GM23338 (cell line): ENCODE measurements at regions not wholly inside any gene's neighbourhood (a gene's known extent, or its start where the extent isn't known, plus 50 kb on each side); places are given as distances from the start of the nearest gene placed in this dataset.

ENCODE experiments used
- ATAC-seq: fragments of 200-7000 bp; cut with Tn5 transposase; 3 replicates; pipeline ENCODE4 v1.9.1; 2020
- DNase-seq: peaks from one replicate; pipeline ENCODE4 v3.0.0-alpha.2; 2015; ENCODE audit warnings: low spot score
- H2AFZ ChIP-seq: fragments of 200-600 bp; sonication (generic); 2 replicates; pipeline ENCODE4 v1.8.0; 2016; ENCODE audit warnings: antibody characterized with exemption, mild to moderate bottlenecking, moderate library complexity
- H3F3A ChIP-seq: fragments of 200-600 bp; sonication (generic); replicated peaks from 2 replicates; pipeline ENCODE4 v1.8.0; 2017; ENCODE audit warnings: antibody characterized with exemption, mixed run types, low read depth
- H3K27ac ChIP-seq: fragments of 200-600 bp; sonication (generic); 2 replicates; pipeline ENCODE4 v1.6.1; 2016; ENCODE audit warnings: low read depth
- H3K27me3 ChIP-seq: fragments of 200-600 bp; sonication (generic); 2 replicates; pipeline ENCODE4 v1.8.0; 2016; ENCODE audit warnings: mild to moderate bottlenecking, mixed run types, moderate library complexity; ENCODE audit not compliant: insufficient read depth
- H3K36me3 ChIP-seq: fragments of 200-600 bp; sonication (generic); 2 replicates; pipeline ENCODE4 v1.8.0; 2016; ENCODE audit warnings: mild to moderate bottlenecking; ENCODE audit not compliant: insufficient read depth
- H3K4me1 ChIP-seq: fragments of 200-600 bp; sonication (generic); 2 replicates; pipeline ENCODE4 v1.8.0; 2016; ENCODE audit warnings: mild to moderate bottlenecking, moderate library complexity; ENCODE audit not compliant: insufficient read depth
- H3K4me2 ChIP-seq: fragments of 200-600 bp; sonication (generic); 2 replicates; pipeline ENCODE4 v1.7.1; 2017; ENCODE audit warnings: mixed run types
- H3K4me3 ChIP-seq: fragments of 200-600 bp; sonication (generic); 2 replicates; pipeline ENCODE4 v1.6.1; 2016; ENCODE audit warnings: mixed run types
- H3K79me2 ChIP-seq: fragments of 200-600 bp; sonication (generic); replicated peaks from 2 replicates; pipeline ENCODE4 v1.8.0; 2017; ENCODE audit warnings: mild to moderate bottlenecking; ENCODE audit not compliant: insufficient read depth
- H3K9me2 ChIP-seq: fragments of 200-600 bp; sonication (generic); 2 replicates; pipeline ENCODE4 v1.8.0; 2017; ENCODE audit not compliant: insufficient read depth
- H4K20me1 ChIP-seq: fragments of 200-600 bp; sonication (generic); replicated peaks from 2 replicates; pipeline ENCODE4 v1.8.0; 2017; ENCODE audit warnings: mild to moderate bottlenecking; ENCODE audit not compliant: insufficient read depth
- H3K27ac Mint-ChIP-seq: 2 replicates; pipeline ENCODE4 v1.8.0; 2020; ENCODE audit warnings: inconsistent platforms, mild to moderate bottlenecking, moderate library complexity, mixed read lengths
- H3K27me3 Mint-ChIP-seq: 3 replicates; pipeline ENCODE4 v1.8.0; 2022; ENCODE audit warnings: low read depth, mild to moderate bottlenecking, moderate library complexity, mixed read lengths, inconsistent platforms; ENCODE audit not compliant: insufficient read depth, poor library complexity
- H3K36me3 Mint-ChIP-seq: 3 replicates; pipeline ENCODE4 v1.8.0; 2021; ENCODE audit warnings: low read depth, mild to moderate bottlenecking, inconsistent platforms, moderate library complexity, mixed read lengths
- H3K4me1 Mint-ChIP-seq: 3 replicates; pipeline ENCODE4 v1.8.0; 2020; ENCODE audit warnings: mild to moderate bottlenecking, inconsistent platforms, mixed read lengths
- H3K4me3 Mint-ChIP-seq: 3 replicates; pipeline ENCODE4 v1.8.0; 2021; ENCODE audit warnings: moderate library complexity, mild to moderate bottlenecking, inconsistent platforms, mixed read lengths
- H3K9me3 Mint-ChIP-seq: 3 replicates; pipeline ENCODE4 v1.8.0; 2020; ENCODE audit warnings: moderate library complexity, mild to moderate bottlenecking, inconsistent platforms, mixed read lengths
- CREB1 ChIP-seq: fragments of 250-450 bp; sonication (Bioruptor Pico); IDR thresholded peaks from 2 replicates; pipeline ENCODE4 v1.5.0; 2020; ENCODE audit warnings: low read depth, mild to moderate bottlenecking, moderate library complexity
- CTCF ChIP-seq, 2 experiments: fragments of 200-600 bp in 1 of 2; sonication (generic) in 1 of 2; conservative IDR thresholded peaks; 2 replicates each; pipeline versions ENCODE4 v1.5.1 to v1.6.1; 2016 to 2017; ENCODE audit warnings: antibody characterized with exemption in 2 of 2, low read depth in 2 of 2, mild to moderate bottlenecking in 2 of 2, moderate library complexity in 1 of 2
- EZH2 ChIP-seq: fragments of 200-600 bp; sonication (generic); IDR thresholded peaks from one replicate; pipeline ENCODE4 v1.8.0; 2017; ENCODE audit warnings: antibody characterized with exemption, mild to moderate bottlenecking, low read depth; ENCODE audit not compliant: unreplicated experiment
- EZH2phosphoT487 ChIP-seq: fragments of 200-600 bp; sonication (generic); IDR thresholded peaks from one replicate; pipeline ENCODE4 v1.8.1; 2018; ENCODE audit warnings: antibody characterized with exemption; ENCODE audit not compliant: unreplicated experiment
- JUNB ChIP-seq: IDR thresholded peaks from one replicate; pipeline ENCODE4 v1.6.1; 2016; ENCODE audit warnings: antibody characterized with exemption; ENCODE audit not compliant: unreplicated experiment
- POLR2AphosphoS5 ChIP-seq: IDR thresholded peaks from 2 replicates; pipeline ENCODE4 v1.6.1; 2016; ENCODE audit warnings: antibody characterized with exemption, low read depth
- STAT1 ChIP-seq: IDR thresholded peaks from one replicate; pipeline ENCODE4 v1.6.1; 2016; ENCODE audit warnings: antibody characterized with exemption; ENCODE audit not compliant: unreplicated experiment
- ZNF114 ChIP-seq: fragments of 250-450 bp; sonication (Bioruptor Pico); IDR thresholded peaks from 2 replicates; pipeline ENCODE4 v1.5.0; 2020; ENCODE audit warnings: mild to moderate bottlenecking, moderate library complexity
- ZNF331 ChIP-seq: fragments of 250-450 bp; sonication (Bioruptor Pico); IDR thresholded peaks from 2 replicates; pipeline ENCODE4 v1.5.0; 2020; ENCODE audit warnings: low read depth, mild to moderate bottlenecking, moderate library complexity
- TF ChIP-seq, protein P1 (sequence below): fragments of 250-450 bp; sonication (Bioruptor Pico); IDR thresholded peaks from 2 replicates; pipeline ENCODE4 v1.5.0; 2020; ENCODE audit warnings: mild to moderate bottlenecking, moderate library complexity

DNA sequence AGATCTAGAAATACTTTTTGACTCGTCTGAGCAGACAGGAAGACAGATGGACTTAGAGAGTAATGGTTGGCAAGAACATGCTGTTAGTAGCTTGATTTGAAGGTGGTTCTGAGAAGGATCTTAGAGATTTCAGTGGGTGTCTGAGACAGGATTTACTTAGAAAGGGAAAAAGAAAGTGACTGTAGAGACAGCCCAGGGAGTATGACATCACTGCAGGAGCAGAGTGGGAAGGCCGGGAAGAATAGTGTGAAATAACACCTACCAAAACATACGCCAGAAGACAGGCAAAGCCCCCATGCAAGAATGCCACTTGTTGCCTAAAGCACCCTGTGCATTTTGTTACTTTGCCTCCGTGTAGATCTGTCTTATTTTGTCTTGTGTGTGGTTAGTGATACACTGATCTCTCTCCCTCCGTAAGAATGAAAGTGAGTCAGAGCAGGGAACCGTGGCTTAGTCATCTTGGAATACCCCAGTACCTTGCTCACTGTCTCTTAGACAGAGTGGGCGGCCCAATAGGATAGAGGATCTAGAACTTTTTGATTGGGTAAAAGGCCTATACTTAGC lies 161.3 kb upstream of the IFNG-AS1 start (continued):
- TF ChIP-seq, protein P1, sequence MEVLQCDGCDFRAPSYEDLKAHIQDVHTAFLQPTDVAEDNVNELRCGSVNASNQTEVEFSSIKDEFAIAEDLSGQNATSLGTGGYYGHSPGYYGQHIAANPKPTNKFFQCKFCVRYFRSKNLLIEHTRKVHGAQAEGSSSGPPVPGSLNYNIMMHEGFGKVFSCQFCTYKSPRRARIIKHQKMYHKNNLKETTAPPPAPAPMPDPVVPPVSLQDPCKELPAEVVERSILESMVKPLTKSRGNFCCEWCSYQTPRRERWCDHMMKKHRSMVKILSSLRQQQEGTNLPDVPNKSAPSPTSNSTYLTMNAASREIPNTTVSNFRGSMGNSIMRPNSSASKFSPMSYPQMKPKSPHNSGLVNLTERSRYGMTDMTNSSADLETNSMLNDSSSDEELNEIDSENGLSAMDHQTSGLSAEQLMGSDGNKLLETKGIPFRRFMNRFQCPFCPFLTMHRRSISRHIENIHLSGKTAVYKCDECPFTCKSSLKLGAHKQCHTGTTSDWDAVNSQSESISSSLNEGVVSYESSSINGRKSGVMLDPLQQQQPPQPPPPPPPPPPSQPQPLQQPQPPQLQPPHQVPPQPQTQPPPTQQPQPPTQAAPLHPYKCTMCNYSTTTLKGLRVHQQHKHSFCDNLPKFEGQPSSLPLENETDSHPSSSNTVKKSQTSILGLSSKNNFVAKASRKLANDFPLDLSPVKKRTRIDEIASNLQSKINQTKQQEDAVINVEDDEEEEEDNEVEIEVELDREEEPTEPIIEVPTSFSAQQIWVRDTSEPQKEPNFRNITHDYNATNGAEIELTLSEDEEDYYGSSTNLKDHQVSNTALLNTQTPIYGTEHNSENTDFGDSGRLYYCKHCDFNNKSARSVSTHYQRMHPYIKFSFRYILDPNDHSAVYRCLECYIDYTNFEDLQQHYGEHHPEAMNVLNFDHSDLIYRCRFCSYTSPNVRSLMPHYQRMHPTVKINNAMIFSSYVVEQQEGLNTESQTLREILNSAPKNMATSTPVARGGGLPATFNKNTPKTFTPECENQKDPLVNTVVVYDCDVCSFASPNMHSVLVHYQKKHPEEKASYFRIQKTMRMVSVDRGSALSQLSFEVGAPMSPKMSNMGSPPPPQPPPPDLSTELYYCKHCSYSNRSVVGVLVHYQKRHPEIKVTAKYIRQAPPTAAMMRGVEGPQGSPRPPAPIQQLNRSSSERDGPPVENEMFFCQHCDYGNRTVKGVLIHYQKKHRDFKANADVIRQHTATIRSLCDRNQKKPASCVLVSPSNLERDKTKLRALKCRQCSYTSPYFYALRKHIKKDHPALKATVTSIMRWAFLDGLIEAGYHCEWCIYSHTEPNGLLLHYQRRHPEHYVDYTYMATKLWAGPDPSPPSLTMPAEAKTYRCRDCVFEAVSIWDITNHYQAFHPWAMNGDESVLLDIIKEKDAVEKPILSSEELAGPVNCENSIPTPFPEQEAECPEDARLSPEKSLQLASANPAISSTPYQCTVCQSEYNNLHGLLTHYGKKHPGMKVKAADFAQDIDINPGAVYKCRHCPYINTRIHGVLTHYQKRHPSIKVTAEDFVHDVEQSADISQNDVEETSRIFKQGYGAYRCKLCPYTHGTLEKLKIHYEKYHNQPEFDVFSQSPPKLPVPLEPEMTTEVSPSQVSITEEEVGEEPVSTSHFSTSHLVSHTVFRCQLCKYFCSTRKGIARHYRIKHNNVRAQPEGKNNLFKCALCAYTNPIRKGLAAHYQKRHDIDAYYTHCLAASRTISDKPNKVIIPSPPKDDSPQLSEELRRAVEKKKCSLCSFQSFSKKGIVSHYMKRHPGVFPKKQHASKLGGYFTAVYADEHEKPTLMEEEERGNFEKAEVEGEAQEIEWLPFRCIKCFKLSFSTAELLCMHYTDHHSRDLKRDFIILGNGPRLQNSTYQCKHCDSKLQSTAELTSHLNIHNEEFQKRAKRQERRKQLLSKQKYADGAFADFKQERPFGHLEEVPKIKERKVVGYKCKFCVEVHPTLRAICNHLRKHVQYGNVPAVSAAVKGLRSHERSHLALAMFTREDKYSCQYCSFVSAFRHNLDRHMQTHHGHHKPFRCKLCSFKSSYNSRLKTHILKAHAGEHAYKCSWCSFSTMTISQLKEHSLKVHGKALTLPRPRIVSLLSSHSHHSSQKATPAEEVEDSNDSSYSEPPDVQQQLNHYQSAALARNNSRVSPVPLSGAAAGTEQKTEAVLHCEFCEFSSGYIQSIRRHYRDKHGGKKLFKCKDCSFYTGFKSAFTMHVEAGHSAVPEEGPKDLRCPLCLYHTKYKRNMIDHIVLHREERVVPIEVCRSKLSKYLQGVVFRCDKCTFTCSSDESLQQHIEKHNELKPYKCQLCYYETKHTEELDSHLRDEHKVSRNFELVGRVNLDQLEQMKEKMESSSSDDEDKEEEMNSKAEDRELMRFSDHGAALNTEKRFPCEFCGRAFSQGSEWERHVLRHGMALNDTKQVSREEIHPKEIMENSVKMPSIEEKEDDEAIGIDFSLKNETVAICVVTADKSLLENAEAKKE: no peak

DNA sequence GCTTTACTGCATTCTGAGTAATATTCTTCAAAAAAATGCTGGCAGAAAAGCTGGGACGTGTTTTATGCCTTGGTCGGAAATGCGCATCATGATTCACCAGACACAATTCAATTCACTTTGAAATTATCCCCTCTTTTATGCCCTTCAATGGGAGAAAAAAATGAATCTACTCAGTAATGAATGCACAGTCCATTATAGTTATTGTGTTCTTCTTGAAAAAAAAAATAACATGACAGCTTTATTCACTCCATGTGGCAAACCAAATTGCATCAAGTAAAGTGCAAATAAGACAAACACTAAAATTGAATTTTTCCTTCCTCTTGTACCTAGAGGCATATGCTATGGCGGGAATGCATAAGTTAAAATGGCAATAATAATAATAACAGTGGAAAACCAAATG lies 159.4 kb upstream of the IFNG-AS1 start:
- Histone ChIP-seq H3K27ac (no peak overlapping the region), H3K4me2 (no peak overlapping the region), H3F3A (no peaks in the 10 kb centered on the region), H3K36me3 (no peaks in the 10 kb centered on the region), H4K20me1 (no peaks in the 10 kb centered on the region), H3K79me2 (no peaks in the 10 kb centered on the region), H3K4me3 (no peak overlapping the region), H3K27me3 (no peaks in the 10 kb centered on the region), H3K4me1 (0 out of 2 replicates have a peak, but pooled peaks cover 5% of the 10 kb centered on the region), H2AFZ (no peak overlapping the region), H3K9me2 (peaks cover 10% of the 10 kb centered on the region; the same call in 1 of the 2 replicates)
- DNase-seq (no peak), ATAC-seq (no peak)
- Mint-ChIP-seq H3K36me3 (no peaks in the 10 kb centered on the region), H3K4me3 (no peak overlapping the region), H3K27me3 (peaks cover 1% of the 10 kb centered on the region), H3K9me3 (no peaks in the 10 kb centered on the region; the same call in 2 of the 3 replicates), H3K27ac (no peak overlapping the region), H3K4me1 (peaks cover 4% of the 10 kb centered on the region; the same call in 2 of the 3 replicates)
- TF ChIP-seq JUNB (no peak), EZH2phosphoT487 (no peak), CTCF (conservative IDR thresholded peaks at IDR 0.05; ENCODE audit: low read depth in 2 of 2) (no peak), ZNF114 (CRISPR knock-in tag) (no peak), EZH2 (no peak), CREB1 (CRISPR knock-in tag) (no peak), ZNF331 (CRISPR knock-in tag) (no peak), STAT1 (no peak), POLR2AphosphoS5 (no peak)
